ENCODE measurements at regions not wholly inside any gene's neighbourhood (a gene's known extent, or its start where the extent isn't known, plus 50 kb on each side); places are given as distances from the start of the nearest gene placed in this dataset.

- H3K27me3 ChIP-seq (ENCODE audit: insufficient read depth, poor library complexity, severe bottlenecking): no peaks in the 10 kb centered on the region
- DNase-seq (ENCODE audit: low spot score) (no peak), ATAC-seq (ENCODE audit: low read depth) (no peak)
- H3K4me1 ChIP-seq (ENCODE audit: insufficient read depth, poor library complexity, severe bottlenecking): no peaks in the 10 kb centered on the region
- H3K4me3 ChIP-seq (ENCODE audit: severe bottlenecking): no peak overlapping the region
- no peaks in the 10 kb centered on the region for H3K36me3 ChIP-seq (ENCODE audit: low read depth)
- no peak for TF ChIP-seq CTCF (IDR thresholded peaks at IDR 0.05; ENCODE audit: poor library complexity, severe bottlenecking)
- H3K27ac ChIP-seq (ENCODE audit: poor library complexity, severe bottlenecking): no peak overlapping the region
- no peaks in the 10 kb centered on the region for H3K9me3 ChIP-seq (ENCODE audit: severe bottlenecking)
These were observed 240.8 kb upstream of the CNTN6 start for GRCh38 chr3:852033-852432.

GRCh38 chr3:853489-853888, 239.3 kb upstream of the CNTN6 start:
- no peaks in the 10 kb centered on the region for H3K27me3 ChIP-seq (ENCODE audit: insufficient read depth, poor library complexity, severe bottlenecking)
- no peaks in the 10 kb centered on the region for H3K9me3 ChIP-seq (ENCODE audit: severe bottlenecking)
- H3K4me1 ChIP-seq (ENCODE audit: insufficient read depth, poor library complexity, severe bottlenecking): no peaks in the 10 kb centered on the region
- DNase-seq (ENCODE audit: low spot score) (no peak), ATAC-seq (ENCODE audit: low read depth) (no peak)
- H3K36me3 ChIP-seq (ENCODE audit: low read depth): no peaks in the 10 kb centered on the region
- no peak overlapping the region for H3K4me3 ChIP-seq (ENCODE audit: severe bottlenecking)
- TF ChIP-seq CTCF (IDR thresholded peaks at IDR 0.05; ENCODE audit: poor library complexity, severe bottlenecking): no peak
- H3K27ac ChIP-seq (ENCODE audit: poor library complexity, severe bottlenecking): no peak overlapping the region

GRCh38 chr3:859135-859534, 233.7 kb upstream of the CNTN6 start:
- no peak for ATAC-seq (ENCODE audit: low read depth)
- Histone ChIP-seq H3K9me3 (ENCODE audit: severe bottlenecking) (no peaks in the 10 kb centered on the region), H3K36me3 (ENCODE audit: low read depth) (no peaks in the 10 kb centered on the region), H3K27ac (ENCODE audit: poor library complexity, severe bottlenecking) (no peak overlapping the region), H3K4me3 (ENCODE audit: severe bottlenecking) (no peak overlapping the region), H3K27me3 (ENCODE audit: insufficient read depth, poor library complexity, severe bottlenecking) (no peaks in the 10 kb centered on the region), H3K4me1 (ENCODE audit: insufficient read depth, poor library complexity, severe bottlenecking) (no peaks in the 10 kb centered on the region)
- DNase-seq (ENCODE audit: low spot score): no peak
- TF ChIP-seq CTCF (IDR thresholded peaks at IDR 0.05; ENCODE audit: poor library complexity, severe bottlenecking): no peak

GRCh38 chr3:861721-862120, 231.1 kb upstream of the CNTN6 start:
- TF ChIP-seq CTCF (IDR thresholded peaks at IDR 0.05; ENCODE audit: poor library complexity, severe bottlenecking): no peak
- Histone ChIP-seq H3K27me3 (ENCODE audit: insufficient read depth, poor library complexity, severe bottlenecking) (no peaks in the 10 kb centered on the region), H3K9me3 (ENCODE audit: severe bottlenecking) (no peaks in the 10 kb centered on the region), H3K36me3 (ENCODE audit: low read depth) (no peaks in the 10 kb centered on the region), H3K4me3 (ENCODE audit: severe bottlenecking) (no peak overlapping the region), H3K4me1 (ENCODE audit: insufficient read depth, poor library complexity, severe bottlenecking) (no peaks in the 10 kb centered on the region), H3K27ac (ENCODE audit: poor library complexity, severe bottlenecking) (no peak overlapping the region)
- DNase-seq (ENCODE audit: low spot score) (no peak), ATAC-seq (ENCODE audit: low read depth) (no peak)

- Histone ChIP-seq H3K27ac (ENCODE audit: poor library complexity, severe bottlenecking) (no peak overlapping the region), H3K36me3 (ENCODE audit: low read depth) (no peaks in the 10 kb centered on the region), H3K4me1 (ENCODE audit: insufficient read depth, poor library complexity, severe bottlenecking) (no peaks in the 10 kb centered on the region), H3K27me3 (ENCODE audit: insufficient read depth, poor library complexity, severe bottlenecking) (no peaks in the 10 kb centered on the region), H3K4me3 (ENCODE audit: severe bottlenecking) (no peak overlapping the region), H3K9me3 (ENCODE audit: severe bottlenecking) (peaks cover 2% of the 10 kb centered on the region)
- no peak for DNase-seq (ENCODE audit: low spot score)
- no peak for ATAC-seq (ENCODE audit: low read depth)
- TF ChIP-seq CTCF (IDR thresholded peaks at IDR 0.05; ENCODE audit: poor library complexity, severe bottlenecking): no peak
These were observed 223.6 kb upstream of the CNTN6 start for GRCh38 chr3:869269-869668.

Measured in RWPE2 (cell line).